HG02798 (cell line): ENCODE measurements at regions not wholly inside any gene's neighbourhood (a gene's known extent, or its start where the extent isn't known, plus 50 kb on each side); places are given as distances from the start of the nearest gene placed in this dataset.
A peak's percentile ranks its signal among the peaks of the same experiment; 100 is the strongest.

Experiments used
- ATAC-seq: cut with Tn5 transposase; IDR thresholded peaks from one replicate; pipeline ENCODE4 v1.9.1; 2021; ENCODE audit warnings: mild to moderate bottlenecking; ENCODE audit not compliant: unreplicated experiment, poor library complexity

DNA sequence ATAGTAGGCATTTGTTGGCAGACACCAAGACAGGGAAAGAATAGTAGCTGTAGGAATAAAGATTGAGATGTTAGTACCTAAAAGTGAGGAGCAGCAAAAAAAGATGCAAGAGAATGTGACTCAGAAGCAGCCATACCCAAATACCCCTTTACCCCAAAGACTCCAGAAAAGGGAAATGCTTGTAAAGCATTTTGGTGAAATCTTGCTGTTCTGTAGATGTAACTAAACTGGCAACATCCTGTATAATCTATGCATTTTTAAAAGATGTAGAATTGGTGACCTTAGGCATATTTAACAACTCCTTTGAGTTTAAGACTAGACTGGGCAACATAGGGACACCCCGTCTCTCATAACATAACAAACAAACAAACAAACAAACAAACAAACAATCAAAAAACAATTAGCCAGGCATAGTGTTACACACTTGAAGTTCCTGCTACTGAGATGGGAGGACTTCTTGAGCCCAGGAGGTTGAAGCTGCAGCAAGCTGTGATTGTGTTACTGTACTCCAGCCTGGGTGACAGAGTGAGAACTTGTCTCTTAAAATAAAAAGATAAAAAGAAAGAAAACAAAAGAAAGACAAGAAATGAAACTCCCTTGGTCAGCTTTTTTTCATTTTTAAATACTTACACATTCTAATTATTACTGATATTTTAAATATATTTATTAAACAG, 361.5 kb upstream of the KCNH8 start:
- no peak for ATAC-seq

DNA sequence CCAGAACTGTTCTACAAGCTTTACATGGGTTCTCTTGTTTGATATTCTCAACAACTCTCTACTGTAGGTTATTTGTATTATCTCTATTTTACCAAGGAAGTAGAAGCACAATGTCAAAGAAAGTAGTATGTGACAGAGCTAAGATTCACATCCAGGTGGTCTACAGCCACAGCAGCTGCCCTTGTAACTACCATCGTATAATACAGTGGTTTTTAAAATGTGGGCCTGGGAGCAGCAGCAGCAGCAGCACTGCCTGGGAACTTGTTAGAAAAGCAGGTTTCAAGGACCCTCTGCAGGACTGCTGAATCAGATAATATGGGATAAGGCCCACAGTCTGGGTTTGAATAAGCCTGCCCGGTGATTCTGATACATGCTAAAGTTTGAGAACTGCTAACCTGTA, 357.1 kb upstream of the SATB1 start:
- no peak for ATAC-seq

DNA sequence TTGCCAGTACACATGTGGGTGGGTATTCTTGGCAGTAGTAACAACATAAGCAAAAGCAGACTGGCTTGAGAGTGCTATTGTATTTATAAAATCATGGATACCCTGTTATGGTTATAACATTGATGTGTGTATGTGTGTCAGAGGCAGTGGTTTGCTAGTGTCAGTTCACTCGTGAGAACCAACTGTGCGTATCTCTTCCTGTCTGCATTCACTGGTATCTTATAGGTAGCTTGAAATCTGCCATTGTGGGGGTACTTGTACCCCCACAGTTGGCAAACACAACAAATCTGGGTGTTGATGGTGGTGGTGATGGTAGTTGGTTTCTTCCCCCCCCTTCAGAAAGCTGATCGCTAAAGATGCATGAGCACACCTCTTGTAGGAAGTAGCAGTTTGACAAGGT, 355.8 kb upstream of the SATB1 start:
- ATAC-seq, result no peak

- no peak for ATAC-seq
Measured at GRCh38 chr3:18779704-18780103, 354.6 kb upstream of the SATB1 start.

DNA sequence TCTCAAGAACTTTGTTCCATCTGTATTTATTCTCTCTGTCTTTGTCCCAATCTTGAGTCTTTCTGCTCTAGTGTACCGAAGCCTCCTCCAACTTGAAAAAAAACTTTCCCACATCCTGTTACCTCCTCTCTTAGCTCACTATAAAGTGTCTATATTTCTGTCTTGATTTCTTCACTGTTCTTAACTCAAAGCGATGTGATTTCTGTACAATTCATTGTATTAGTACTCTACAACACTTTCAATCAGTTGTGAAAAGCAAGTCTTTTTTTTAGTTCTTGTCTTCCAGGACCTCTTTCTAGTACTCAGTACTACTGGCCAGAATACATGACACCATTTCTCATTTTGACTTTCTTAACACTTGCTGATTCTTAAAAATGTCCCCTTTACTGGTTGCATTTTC, 353.5 kb upstream of the SATB1 start:
- no peak for ATAC-seq

GRCh38 chr3:18778094-18778493, 353.0 kb upstream of the SATB1 start:
- no peak for ATAC-seq

DNA sequence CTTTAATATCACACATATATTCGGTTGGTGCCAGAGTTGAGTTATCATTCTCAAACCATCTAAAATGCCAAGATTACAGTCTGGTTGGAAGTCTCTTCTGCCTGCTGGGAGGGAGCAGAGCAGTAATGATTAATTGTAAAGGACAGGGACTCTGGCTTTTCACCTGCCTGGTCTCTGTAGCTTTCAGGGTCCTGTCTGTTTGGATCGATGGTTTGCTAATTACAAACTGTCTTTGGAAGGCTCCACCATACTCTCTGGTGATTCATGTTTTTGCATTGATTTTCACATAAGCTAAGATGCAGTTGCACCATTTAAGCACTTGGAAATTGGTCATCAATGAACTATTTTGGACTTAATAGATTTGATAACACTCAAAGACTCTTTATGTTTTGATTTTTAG, 350.4 kb upstream of the SATB1 start:
- no peak for ATAC-seq

DNA sequence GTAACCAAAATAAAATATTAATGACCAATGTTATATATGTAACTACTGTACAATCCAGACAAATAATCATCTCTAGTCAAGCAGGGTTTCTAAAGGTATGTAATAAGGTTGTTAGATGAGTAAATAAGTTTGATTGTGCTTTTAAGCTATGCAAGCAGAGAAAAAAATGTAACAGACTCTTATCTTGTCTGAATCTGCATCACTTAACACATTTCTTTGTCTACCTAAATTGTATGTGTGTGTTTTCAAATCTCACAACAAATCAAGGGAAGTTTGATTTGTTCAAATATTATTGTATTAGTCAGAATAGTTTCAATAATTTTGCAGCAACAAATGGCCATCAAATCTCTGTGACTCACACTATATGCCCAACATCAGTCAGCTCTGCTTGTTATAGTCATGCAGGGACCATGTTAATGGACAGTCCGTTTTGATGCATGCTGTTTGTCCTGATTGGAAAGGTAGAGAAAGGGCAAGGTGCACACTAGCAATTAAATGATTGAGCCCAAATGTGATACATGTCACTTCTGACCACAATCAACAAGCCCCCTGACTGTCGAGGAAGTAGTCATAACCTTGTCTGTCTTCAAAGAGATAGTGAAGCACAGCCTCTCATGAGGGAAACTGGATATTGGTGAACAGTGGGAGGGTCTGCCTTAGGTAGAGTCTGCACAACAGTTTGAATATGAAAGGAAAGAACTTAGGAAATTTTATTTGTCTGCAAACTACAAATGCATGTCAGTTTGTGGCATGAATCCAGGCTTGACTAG, 349.4 kb upstream of the SATB1 start:
- no peak for ATAC-seq

DNA sequence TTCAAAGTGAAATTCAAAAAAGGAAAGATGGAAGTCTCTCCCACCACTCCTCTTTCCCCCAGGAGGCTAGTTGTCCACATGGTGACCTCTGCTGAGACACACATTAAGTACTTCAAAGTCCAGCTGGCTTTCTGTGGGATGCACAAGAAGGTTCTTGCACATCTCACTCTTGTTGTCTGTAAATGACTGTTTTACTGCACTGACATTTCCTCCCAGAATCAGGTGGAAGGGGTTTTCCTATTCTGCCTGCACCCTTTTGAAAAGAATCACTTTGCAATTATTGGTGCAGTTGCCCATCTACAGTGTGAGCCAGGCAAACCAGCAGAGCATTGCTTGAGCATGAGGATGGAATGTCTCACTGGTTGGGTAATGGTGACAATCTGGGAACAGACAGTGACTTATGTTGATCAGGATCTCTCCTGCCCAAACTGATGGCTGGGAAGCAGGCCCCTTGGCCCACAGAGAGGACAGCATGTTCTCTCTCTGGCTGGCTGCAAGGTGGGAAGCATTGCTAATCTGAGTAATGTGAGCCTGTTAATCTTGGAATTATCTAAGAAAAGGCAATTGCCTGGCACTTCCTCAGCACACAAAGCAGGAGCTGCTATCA, 347.7 kb upstream of the SATB1 start:
- no peak for ATAC-seq

- no peak for ATAC-seq
Measured at GRCh38 chr3:18771931-18772330, 346.8 kb upstream of the SATB1 start.

DNA sequence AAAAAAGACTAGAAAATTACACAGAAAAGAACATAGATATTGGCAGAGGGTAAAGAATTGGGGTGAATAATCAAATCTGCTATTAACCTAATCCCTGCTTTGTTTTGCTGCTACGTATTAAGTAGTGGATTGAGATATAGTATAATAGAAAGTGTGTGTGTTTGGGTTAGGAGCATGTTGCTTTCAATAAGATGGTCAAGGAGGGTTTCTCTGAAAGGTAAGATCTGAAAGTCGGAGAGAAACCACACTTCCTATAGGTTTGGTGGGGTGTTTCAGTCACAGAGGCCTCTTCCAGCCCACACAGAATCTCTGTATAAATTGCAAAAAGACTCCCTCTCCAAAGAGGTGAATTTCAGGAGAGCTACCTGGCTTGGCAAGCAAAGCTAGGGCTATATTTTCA, 345.7 kb upstream of the SATB1 start:
- ATAC-seq, result no peak

DNA sequence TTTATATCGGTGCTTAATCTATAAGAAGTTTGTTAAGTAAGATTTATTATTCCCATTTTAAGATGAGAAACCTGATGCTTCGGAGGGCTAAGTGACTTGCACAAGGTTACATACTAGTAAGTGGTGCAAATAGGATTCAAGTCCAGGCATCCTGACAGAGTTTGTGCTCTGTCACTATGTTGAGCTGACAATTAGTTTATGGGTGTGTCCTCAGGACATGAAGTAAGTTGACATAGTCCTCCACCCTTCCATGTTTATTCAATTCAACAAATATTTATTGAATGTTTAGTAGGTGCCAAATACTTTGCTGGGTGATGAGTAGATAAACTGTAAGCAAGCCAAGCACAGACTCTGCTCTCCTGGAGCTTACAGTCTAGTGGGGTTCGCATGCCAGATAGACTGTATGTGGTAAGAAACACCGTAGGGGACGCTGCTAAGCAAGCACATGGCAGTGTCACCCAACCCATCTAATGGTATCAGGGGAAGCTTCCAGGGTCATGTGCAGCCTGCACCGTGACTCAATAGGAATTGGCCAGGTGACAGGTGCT, 342.7 kb upstream of the SATB1 start:
- no peak for ATAC-seq

DNA sequence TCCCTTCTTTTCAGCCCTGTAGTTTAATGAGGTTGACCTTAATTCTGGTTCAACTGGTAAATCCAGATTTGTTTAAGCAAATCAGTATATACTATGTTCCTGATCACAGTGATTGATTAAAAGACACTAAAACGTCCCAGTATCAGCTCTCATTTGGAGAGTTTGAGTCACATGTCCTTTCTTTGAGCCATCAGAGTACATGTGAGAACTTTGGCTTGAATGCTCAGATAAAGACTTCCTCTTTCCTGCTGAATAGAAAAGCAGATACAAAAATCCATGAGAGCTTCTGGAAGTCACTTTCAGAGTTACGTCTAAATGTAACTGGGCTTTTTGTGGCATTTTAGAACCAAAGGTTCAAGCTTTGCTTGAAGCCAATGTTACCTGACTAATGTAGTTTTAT, 341.8 kb upstream of the SATB1 start:
- ATAC-seq, result no peak

GRCh38 chr3:18765662-18766061, 340.5 kb upstream of the SATB1 start:
- no peak for ATAC-seq

- no peak for ATAC-seq
Measured at GRCh38 chr3:18765161-18765560, 340.0 kb upstream of the SATB1 start.

DNA sequence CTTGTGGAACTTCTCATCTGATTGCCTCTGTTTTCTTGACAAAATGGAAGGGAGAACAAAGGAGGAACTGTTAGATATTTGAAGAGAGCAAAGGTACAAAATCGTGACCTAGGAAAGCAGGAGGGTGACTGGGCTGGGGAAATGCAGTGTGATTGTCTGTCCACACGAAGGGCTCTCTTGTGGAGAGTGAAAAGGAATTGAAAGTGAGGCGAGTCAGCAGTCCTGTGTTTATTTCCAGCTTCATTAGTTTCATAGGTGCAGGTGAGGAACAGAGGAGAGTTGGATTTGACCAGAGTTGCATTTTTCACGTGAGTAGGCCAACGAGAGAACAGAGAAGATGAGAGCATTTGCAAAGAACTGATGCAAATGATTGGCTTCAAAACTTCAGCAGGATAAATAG, 336.4 kb upstream of the SATB1 start:
- no peak for ATAC-seq

DNA sequence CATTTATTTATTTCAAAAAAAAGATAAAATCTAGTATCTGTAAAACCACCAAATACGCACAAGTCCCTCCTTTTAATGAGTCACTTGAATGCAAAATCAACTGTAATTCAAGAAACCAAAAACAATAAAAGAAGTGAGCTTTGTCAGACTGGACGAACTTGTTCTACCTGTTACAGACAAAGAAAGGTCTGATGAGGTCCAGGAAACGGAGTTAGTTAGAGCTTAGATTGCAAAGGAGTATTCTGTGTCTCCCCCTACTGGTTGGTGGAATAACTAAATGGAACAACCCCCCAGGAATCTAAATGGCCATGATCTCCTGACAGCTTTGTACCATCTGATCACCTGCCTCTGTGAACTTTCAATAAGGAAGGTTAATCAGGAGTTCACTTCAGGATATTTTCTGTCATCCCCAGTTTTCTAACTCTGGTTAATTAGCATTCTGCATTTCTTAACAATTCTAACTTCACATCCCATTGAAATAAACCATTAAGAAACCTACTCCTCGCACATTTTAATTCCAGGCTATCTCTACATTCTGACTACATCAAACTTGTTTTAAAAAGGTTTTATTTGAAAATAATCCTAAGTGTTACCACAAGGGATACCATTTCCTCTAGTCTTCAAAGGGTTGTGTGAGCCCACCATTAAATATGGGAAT, 333.0 kb upstream of the SATB1 start:
- ATAC-seq, result peak; percentile 90

GRCh38 chr3:18757476-18757875, 332.3 kb upstream of the SATB1 start:
- ATAC-seq, result no peak

DNA sequence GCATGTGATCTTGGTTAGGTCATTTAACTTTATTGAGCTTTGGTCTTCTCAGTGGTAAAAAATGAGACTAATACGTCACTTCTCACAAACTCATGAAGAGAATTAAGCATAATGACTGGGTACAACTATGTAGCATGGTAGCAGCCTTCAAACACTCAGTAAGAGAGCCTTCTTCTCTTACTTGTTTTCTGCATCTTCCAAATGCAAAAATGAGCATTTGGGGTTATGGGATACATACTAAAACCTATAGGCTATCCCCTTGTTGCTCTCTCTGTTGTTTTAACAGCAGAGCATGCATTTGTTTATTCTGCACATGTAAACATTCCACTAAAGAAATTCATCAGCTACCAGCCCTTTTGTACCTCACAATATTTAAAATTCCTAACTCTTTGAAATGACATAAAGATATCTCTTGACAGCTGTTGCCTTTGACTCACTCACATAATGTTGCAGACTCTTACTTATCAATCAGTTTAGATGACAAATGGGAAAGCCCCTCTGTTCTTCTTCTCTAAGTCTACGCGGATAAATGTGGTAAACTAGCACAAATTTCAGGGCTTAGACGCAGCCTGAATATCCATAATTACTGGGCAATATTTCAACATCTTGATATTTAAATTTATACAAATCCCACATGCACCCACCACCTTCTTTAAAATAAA, 327.3 kb upstream of the SATB1 start:
- ATAC-seq, result no peak

GRCh38 chr3:18751514-18751913, 326.4 kb upstream of the SATB1 start:
- peak; percentile 37 for ATAC-seq
